PC-9 (cell line): ENCODE measurements at regions not wholly inside any gene's neighbourhood (a gene's known extent, or its start where the extent isn't known, plus 50 kb on each side); places are given as distances from the start of the nearest gene placed in this dataset.
"Not testable (repeated sequence)": the region's sequence is repeated elsewhere in the genome, so short reads cannot be mapped to it uniquely, and the experiment has no call there.

Experiments used
- CTCF ChIP-seq: fragments of 200-600 bp; sonication (generic); conservative IDR thresholded peaks from 2 replicates; pipeline ENCODE4 v1.6.1; 2017; ENCODE audit warnings: mixed run types, antibody characterized with exemption, mild to moderate bottlenecking, moderate library complexity
- EZH2 ChIP-seq: fragments of 200-600 bp; sonication (generic); IDR thresholded peaks from 2 replicates; pipeline ENCODE4 v1.8.0; 2017; ENCODE audit warnings: antibody characterized with exemption, low read depth

- TF ChIP-seq CTCF, EZH2: not testable (repeated sequence)
Observed at GRCh38 chr4:184330517-184331094, 112.9 kb upstream of the ENPP6 start.
